A673 (cell line): ENCODE measurements at regions not wholly inside any gene's neighbourhood (a gene's known extent, or its start where the extent isn't known, plus 50 kb on each side); places are given as distances from the start of the nearest gene placed in this dataset.

ENCODE experiments used
- BruUV-seq: library from RNA; stranded (reverse); fragments of 400-500 nt; replicated peaks from 2 replicates; lab custom pipeline; 2021; lab: Mats Ljungman, UMichigan
- CTCF ChIA-PET: fragments of 300-600 bp; sonication (Branson Sonifier 250); formaldehyde crosslinking; loops from one replicate; lab custom pipeline; 2022; ENCODE audit warnings: antibody characterized with exemption; lab: Charles Lee
- POLR2A ChIA-PET: fragments of 300-600 bp; sonication (Branson Sonifier 250); formaldehyde crosslinking; loops from one replicate; lab custom pipeline; 2022; ENCODE audit warnings: antibody characterized with exemption; ENCODE audit not compliant: low non-redundant PET; lab: Charles Lee
- DNase-seq: peaks from one replicate; pipeline ENCODE4 v3.0.0-alpha.2; 2015; ENCODE audit warnings: low spot score
- H3K27ac ChIP-seq: fragments of 200-600 bp; sonication (generic); 2 replicates; pipeline ENCODE4 v1.5.1; 2016; ENCODE audit warnings: mixed run types, low read depth, mild to moderate bottlenecking, mixed read lengths, antibody characterized with exemption, low read length; ENCODE audit not compliant: poor library complexity, severe bottlenecking
- H3K27me3 ChIP-seq: fragments of 200-600 bp; sonication (generic); replicated peaks from 2 replicates; pipeline ENCODE4 v1.6.1; 2017; ENCODE audit warnings: mixed run types, low read depth, mild to moderate bottlenecking, mixed read lengths, antibody characterized with exemption, low read length; ENCODE audit not compliant: insufficient read depth, poor library complexity
- H3K36me3 ChIP-seq: fragments of 200-600 bp; sonication (generic); 2 replicates; pipeline ENCODE4 v1.6.1; 2016; ENCODE audit warnings: mixed run types, mild to moderate bottlenecking, mixed read lengths, antibody characterized with exemption, low read length; ENCODE audit not compliant: insufficient read depth, poor library complexity, severe bottlenecking
- H3K4me1 ChIP-seq: fragments of 200-600 bp; sonication (generic); 2 replicates; pipeline ENCODE4 v1.6.1; 2017; ENCODE audit warnings: mixed run types, mild to moderate bottlenecking, mixed read lengths, antibody characterized with exemption, low read length; ENCODE audit not compliant: insufficient read depth, poor library complexity, severe bottlenecking
- H3K4me3 ChIP-seq: fragments of 200-600 bp; sonication (generic); 2 replicates; pipeline ENCODE4 v1.5.1; 2016; ENCODE audit warnings: low read depth, mixed run types, mild to moderate bottlenecking, mixed read lengths, low read length; ENCODE audit not compliant: poor library complexity, severe bottlenecking
- H3K9me3 ChIP-seq: fragments of 200-600 bp; sonication (generic); 2 replicates; pipeline ENCODE4 v1.6.1; 2016; ENCODE audit warnings: mixed run types, low read depth, mild to moderate bottlenecking, mixed read lengths, antibody characterized with exemption, low read length; ENCODE audit not compliant: poor library complexity, severe bottlenecking
- CTCF ChIP-seq: fragments of 300-800, 200-600 bp; sonication (generic); conservative IDR thresholded peaks from 2 replicates; pipeline ENCODE4 v1.5.1; 2017; ENCODE audit warnings: low read depth, mild to moderate bottlenecking, antibody characterized with exemption, low read length, moderate library complexity, mixed read lengths
- EZH2 ChIP-seq: fragments of 200-600 bp; sonication (generic); IDR thresholded peaks from 2 replicates; pipeline ENCODE4 v1.6.1; 2017; ENCODE audit warnings: borderline replicate concordance, low read depth, mild to moderate bottlenecking, mixed read lengths, antibody characterized with exemption, low read length; ENCODE audit not compliant: poor library complexity, severe bottlenecking
- intact Hi-C: fragments of 100-400 bp; cut with micrococcal nuclease; formaldehyde crosslinking; loops from one replicate; pipeline ENCODE4 v1.10.0; 2022; ENCODE audit not compliant: unreplicated experiment

- ChIA-PET CTCF (no interaction called here), POLR2A (no interaction called here)
- TF ChIP-seq CTCF (no peak), EZH2 (no peak)
- no peaks in the 10 kb centered on the region for H3K36me3 ChIP-seq
- intact Hi-C loops = no loop called here
- BruUV-seq = no TSS peak
- H3K4me1 ChIP-seq = no peaks in the 10 kb centered on the region
- no peak overlapping the region for H3K4me3 ChIP-seq
- no peak overlapping the region for H3K27ac ChIP-seq
- no peaks in the 10 kb centered on the region for H3K9me3 ChIP-seq
- no peak for DNase-seq
- no peaks in the 10 kb centered on the region for H3K27me3 ChIP-seq
Measured at GRCh38 chr14:97779140-97779539, 982.0 kb downstream of the VRK1 start.

- no TSS peak for BruUV-seq
- Histone ChIP-seq H3K4me1 (no peaks in the 10 kb centered on the region), H3K9me3 (no peaks in the 10 kb centered on the region), H3K27ac (no peak overlapping the region), H3K36me3 (no peaks in the 10 kb centered on the region), H3K27me3 (no peaks in the 10 kb centered on the region), H3K4me3 (no peak overlapping the region)
- ChIA-PET POLR2A (no interaction called here), CTCF (no interaction called here)
- TF ChIP-seq EZH2 = no peak
- no peak for TF ChIP-seq CTCF
- intact Hi-C loops = no loop called here
- DNase-seq = no peak
Measured at GRCh38 chr14:97780804-97781203, 983.6 kb downstream of the VRK1 start.

- no peak overlapping the region for H3K4me3 ChIP-seq
- no peaks in the 10 kb centered on the region for H3K9me3 ChIP-seq
- no peaks in the 10 kb centered on the region for H3K4me1 ChIP-seq
- TF ChIP-seq CTCF (no peak), EZH2 (no peak)
- POLR2A ChIA-PET = no interaction called here
- no peaks in the 10 kb centered on the region for H3K36me3 ChIP-seq
- no peak overlapping the region for H3K27ac ChIP-seq
- CTCF ChIA-PET = no interaction called here
- BruUV-seq = no TSS peak
- H3K27me3 ChIP-seq = no peaks in the 10 kb centered on the region
- DNase-seq = no peak
- intact Hi-C loops = no loop called here
Measured at GRCh38 chr14:97781961-97782360, 984.8 kb downstream of the VRK1 start.
